K562 (cell line): ENCODE measurements at regions not wholly inside any gene's neighbourhood (a gene's known extent, or its start where the extent isn't known, plus 50 kb on each side); places are given as distances from the start of the nearest gene placed in this dataset.

Experiments
- ATAC-seq: fragments of 200-7000 bp; cut with Tn5 transposase; 3 replicates; pipeline ENCODE4 v1.9.1; 2020; ENCODE audit warnings: moderate library complexity
- BruUV-seq: library from RNA; stranded (reverse); fragments of 400-500 nt; replicated peaks from 2 replicates; lab custom pipeline; 2021; lab: Mats Ljungman, UMichigan
- CTCF ChIA-PET: fragments of 300-600 bp; formaldehyde crosslinking; extraction: SDS; loops from one replicate; lab custom pipeline; 2021; ENCODE audit warnings: low intra/inter-chr PET ratio; lab: Yijun Ruan, JAX
- POLR2A ChIA-PET: fragments of 300-600, 350-650 bp; sonication (Branson Sonifier 250); formaldehyde crosslinking; extraction: SDS; loops from one replicate; lab custom pipeline; 2021; ENCODE audit warnings: antibody characterized with exemption, inconsistent platforms; lab: Yijun Ruan, JAX
- DNase-seq, 4 experiments: peaks; one replicate each; pipeline versions ENCODE4 v3.0.0 to v3.0.0-alpha.2; 2011 to 2018; ENCODE audit warnings: low spot score in 3 of 4, mixed read lengths in 3 of 4; ENCODE audit errors: extremely low read depth in 1 of 4
- FAIRE-seq: peaks from 2 replicates; lab custom pipeline; 2011; peaks lifted over from hg19 to GRCh38; lab: Jason Lieb, UNC
- H2AFZ ChIP-seq: 2 replicates; pipeline ENCODE4 v1.6.0; 2011; ENCODE audit warnings: low read depth, low read length, control low read depth, inconsistent platforms
- H3K27ac ChIP-seq: fragments of 200-600 bp; 3 replicates; pipeline ENCODE4 v1.8.0; 2011; ENCODE audit warnings: low read depth, mild to moderate bottlenecking, control low read depth, inconsistent platforms, low read length, moderate library complexity, mixed read lengths; ENCODE audit errors: extremely low read depth
- H3K27me3 ChIP-seq, 2 experiments: fragments of 300-600 bp in 1 of 2; 2 replicates in 1 of 2; 3 replicates in 1 of 2; pipeline versions ENCODE4 v1.6.0 to v1.8.0; 2011; ENCODE audit warnings: inconsistent platforms in 2 of 2, low read length in 2 of 2, mild to moderate bottlenecking in 1 of 2, mixed read lengths in 1 of 2, moderate library complexity in 1 of 2; ENCODE audit not compliant: control insufficient read depth in 2 of 2, insufficient read depth in 2 of 2
- H3K36me3 ChIP-seq: fragments of 300-600 bp; 3 replicates; pipeline ENCODE4 v1.8.0; 2011; ENCODE audit warnings: mild to moderate bottlenecking, low read length, inconsistent platforms; ENCODE audit not compliant: control insufficient read depth, insufficient read depth
- H3K4me1 ChIP-seq, 2 experiments: fragments of 200-600 bp in 1 of 2; replicated peaks in 1 of 2; 2 replicates in 1 of 2; 3 replicates in 1 of 2; pipeline versions ENCODE4 v1.5.1 to v1.8.0; 2011; ENCODE audit warnings: inconsistent platforms in 2 of 2, low read length in 2 of 2, mild to moderate bottlenecking in 1 of 2, mixed read lengths in 1 of 2, moderate library complexity in 1 of 2; ENCODE audit not compliant: control insufficient read depth in 2 of 2, insufficient read depth in 2 of 2
- H3K4me2 ChIP-seq: 2 replicates; pipeline ENCODE4 v1.6.1; 2011; ENCODE audit warnings: low read length, control low read depth, inconsistent platforms, mixed read lengths; ENCODE audit not compliant: insufficient read depth
- H3K4me3 ChIP-seq: fragments of 200-600 bp; sonication (generic), shearing (Covaris generic); 2 replicates; pipeline ENCODE4 v1.5.1; 2016; ENCODE audit warnings: control low read depth, inconsistent platforms
- H3K79me2 ChIP-seq: fragments of 200-600 bp; 3 replicates; pipeline ENCODE4 v1.8.0; 2011; ENCODE audit warnings: low read length, inconsistent platforms; ENCODE audit not compliant: control insufficient read depth, insufficient read depth
- H3K9ac ChIP-seq, 2 experiments: 2 replicates each; pipeline versions ENCODE4 v1.6.0 to v1.6.1; 2011; ENCODE audit warnings: low read depth in 2 of 2, low read length in 2 of 2, control low read depth in 1 of 2, inconsistent platforms in 1 of 2, mild to moderate bottlenecking in 1 of 2, mixed read lengths in 1 of 2; ENCODE audit not compliant: insufficient read depth in 1 of 2
- H3K9me1 ChIP-seq: one replicate; pipeline ENCODE4 v1.6.0; 2011; ENCODE audit warnings: inconsistent platforms, mild to moderate bottlenecking, low read length, moderate library complexity; ENCODE audit not compliant: control insufficient read depth, insufficient read depth
- H3K9me3 ChIP-seq: replicated peaks from 2 replicates; pipeline ENCODE4 v1.5.1; 2011; ENCODE audit warnings: low read depth, low read length, inconsistent platforms; ENCODE audit not compliant: control insufficient read depth, insufficient read depth
- H4K20me1 ChIP-seq: replicated peaks from 2 replicates; pipeline ENCODE4 v1.6.1; 2011; ENCODE audit warnings: low read length, inconsistent platforms, mixed read lengths; ENCODE audit not compliant: control insufficient read depth, insufficient read depth
- HNRNPUL1 ChIP-seq: fragments of 200-400 bp; formaldehyde crosslinking; IDR thresholded peaks from 2 replicates; pipeline ENCODE4 v1.6.1; 2017; ENCODE audit warnings: low read length
- MEIS2 ChIP-seq: fragments of 450-650 bp; IDR thresholded peaks from 2 replicates; pipeline ENCODE4 v1.6.1; 2014; ENCODE audit warnings: mild to moderate bottlenecking; ENCODE audit not compliant: partially characterized antibody
- NCOA6 ChIP-seq: fragments of 450-650 bp; IDR thresholded peaks from 2 replicates; pipeline ENCODE4 v1.6.1; 2017; ENCODE audit warnings: mild to moderate bottlenecking
- NELFE ChIP-seq: IDR thresholded peaks from 2 replicates; pipeline ENCODE4 v1.6.1; 2011; ENCODE audit warnings: mild to moderate bottlenecking; ENCODE audit not compliant: insufficient read depth, insufficient read length
- POLR3G ChIP-seq: IDR thresholded peaks from 2 replicates; pipeline ENCODE4 v1.6.1; 2011; ENCODE audit not compliant: insufficient read length, insufficient replicate concordance; ENCODE audit errors: extremely low read depth
- RHOXF2B ChIP-seq: fragments of 250-450 bp; sonication (Bioruptor Pico); conservative IDR thresholded peaks from 2 replicates; pipeline ENCODE4 v1.5.1; 2021
- SAFB2 ChIP-seq: fragments of 200-400 bp; formaldehyde crosslinking; IDR thresholded peaks from 2 replicates; pipeline ENCODE4 v1.6.1; 2018; ENCODE audit warnings: borderline replicate concordance, low read length, low read depth, moderate library complexity; ENCODE audit not compliant: severe bottlenecking
- SMARCE1 ChIP-seq: fragments of 450-650 bp; IDR thresholded peaks from 2 replicates; pipeline ENCODE4 v1.7.1; 2016; ENCODE audit warnings: mild to moderate bottlenecking
- TCF7 ChIP-seq: sonication (generic); IDR thresholded peaks from 2 replicates; pipeline ENCODE4 v1.6.1; 2016; ENCODE audit warnings: antibody characterized with exemption, borderline replicate concordance
- WGBS: fragments of 100-300 bp; shearing (Covaris generic); methylation state at CpG from one replicate; pipeline ENCODE4 v1.1.6; 2016; ENCODE audit warnings: low coverage, mixed read lengths; ENCODE audit not compliant: insufficient coverage; ENCODE audit errors: missing lambda C conversion rate; 5-methylcytosine and 5-hydroxymethylcytosine counted together
- in situ Hi-C: fragments of 300-500 bp; cut with MboI; formaldehyde crosslinking; loops from 4 replicates; pipeline ENCODE4 v1.15.0; 2018; ENCODE audit warnings: inconsistent platforms, mixed read lengths
- intact Hi-C: fragments of 100-400 bp; cut with micrococcal nuclease; formaldehyde crosslinking; loops from 2 replicates; pipeline ENCODE4 v1.14.2; 2022
- TF ChIP-seq, protein P1 (sequence below): fragments of 250-450 bp; sonication (Bioruptor Pico); IDR thresholded peaks from 2 replicates; pipeline ENCODE4 v1.8.0; 2021; ENCODE audit warnings: moderate library complexity, mild to moderate bottlenecking, inconsistent platforms

DNA sequence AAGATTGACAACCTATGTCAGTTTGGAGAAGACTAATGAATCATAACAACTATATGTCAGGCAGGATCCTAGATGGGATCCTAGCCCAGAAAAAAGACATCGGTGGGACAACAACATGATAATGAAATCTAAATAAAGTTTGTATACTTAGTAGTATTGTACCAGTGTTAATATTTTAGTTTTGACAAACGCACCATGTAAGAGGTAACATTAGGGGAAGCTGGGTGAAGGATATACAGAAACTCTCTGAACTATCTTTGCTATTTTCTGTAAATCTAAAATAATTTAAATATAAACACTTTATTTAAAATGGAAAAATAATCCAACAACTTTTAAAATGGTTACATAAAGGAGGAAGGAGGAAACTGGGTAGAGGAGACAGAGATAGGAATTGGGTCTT lies 105.6 kb upstream of the AP1S2 start:
- POLR2A ChIA-PET: no interaction called here
- no peak for ATAC-seq

More for the DNA sequence above, 105.6 kb upstream of the AP1S2 start:
- CTCF ChIA-PET: interaction anchor here (0.7 kb wide), 1 partner anchor 10 kb away, joined by 3 read pairs; no protein-coding TSS in a partner anchor
- no peak for DNase-seq
- H3K4me2 ChIP-seq: no peak overlapping the region
- no peaks in the 10 kb centered on the region for H3K27me3 ChIP-seq
- H2AFZ ChIP-seq: no peak overlapping the region
- intact Hi-C loops: no loop called here
- no peak for FAIRE-seq
- H3K9me3 ChIP-seq: no peaks in the 10 kb centered on the region
- TF ChIP-seq TCF7: no peak
- TF ChIP-seq SAFB2: no peak
- TF ChIP-seq POLR3G: no peak
- TF ChIP-seq, protein P1, sequence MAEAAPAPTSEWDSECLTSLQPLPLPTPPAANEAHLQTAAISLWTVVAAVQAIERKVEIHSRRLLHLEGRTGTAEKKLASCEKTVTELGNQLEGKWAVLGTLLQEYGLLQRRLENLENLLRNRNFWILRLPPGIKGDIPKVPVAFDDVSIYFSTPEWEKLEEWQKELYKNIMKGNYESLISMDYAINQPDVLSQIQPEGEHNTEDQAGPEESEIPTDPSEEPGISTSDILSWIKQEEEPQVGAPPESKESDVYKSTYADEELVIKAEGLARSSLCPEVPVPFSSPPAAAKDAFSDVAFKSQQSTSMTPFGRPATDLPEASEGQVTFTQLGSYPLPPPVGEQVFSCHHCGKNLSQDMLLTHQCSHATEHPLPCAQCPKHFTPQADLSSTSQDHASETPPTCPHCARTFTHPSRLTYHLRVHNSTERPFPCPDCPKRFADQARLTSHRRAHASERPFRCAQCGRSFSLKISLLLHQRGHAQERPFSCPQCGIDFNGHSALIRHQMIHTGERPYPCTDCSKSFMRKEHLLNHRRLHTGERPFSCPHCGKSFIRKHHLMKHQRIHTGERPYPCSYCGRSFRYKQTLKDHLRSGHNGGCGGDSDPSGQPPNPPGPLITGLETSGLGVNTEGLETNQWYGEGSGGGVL (CRISPR knock-in tag): no peak
- TF ChIP-seq MEIS2: no peak
- no peak for TF ChIP-seq NCOA6
- no peak for TF ChIP-seq SMARCE1
- TF ChIP-seq RHOXF2B (CRISPR knock-in tag): no peak
- no peak for TF ChIP-seq NELFE
- TF ChIP-seq HNRNPUL1: no peak
- TF ChIP-seq, all 486 proteins: peak for 0
- H3K79me2 ChIP-seq: no peaks in the 10 kb centered on the region
- H3K27ac ChIP-seq: no peak overlapping the region
- no TSS peak for BruUV-seq
- 6% methylated on average over 2 of the region's 2 CpGs for WGBS
- H3K36me3 ChIP-seq: no peaks in the 10 kb centered on the region
- no peaks in the 10 kb centered on the region for H4K20me1 ChIP-seq
- no peaks in the 10 kb centered on the region for H3K9me1 ChIP-seq
- H3K9ac ChIP-seq: no peak overlapping the region
- in situ Hi-C loops: no loop called here
- no peaks in the 10 kb centered on the region for H3K4me1 ChIP-seq
- H3K4me3 ChIP-seq: no peak overlapping the region
